Skin of body (tissue), 1 donor: ENCODE measurements at regions not wholly inside any gene's neighbourhood (a gene's known extent, or its start where the extent isn't known, plus 50 kb on each side); places are given as distances from the start of the nearest gene placed in this dataset.

Experiments used
- DNase-seq: peaks from one replicate; lab custom pipeline; 2025; lab: John Stamatoyannopoulos, UW

GRCh38 chr16:82248677-82249076 lies 78.7 kb upstream of the MPHOSPH6 start:
- no peak for DNase-seq

- DNase-seq = no peak
These were observed 78.1 kb upstream of the MPHOSPH6 start for GRCh38 chr16:82248012-82248656.

GRCh38 chr16:82242201-82242600 lies 72.2 kb upstream of the MPHOSPH6 start:
- DNase-seq = no peak

GRCh38 chr16:82241469-82242052 lies 71.5 kb upstream of the MPHOSPH6 start:
- no peak for DNase-seq

GRCh38 chr16:82240111-82240510 lies 70.1 kb upstream of the MPHOSPH6 start:
- DNase-seq = no peak

GRCh38 chr16:82236875-82237274 lies 66.9 kb upstream of the MPHOSPH6 start:
- no peak for DNase-seq

- no peak for DNase-seq
These were observed 66.4 kb upstream of the MPHOSPH6 start for GRCh38 chr16:82236415-82236814.

GRCh38 chr16:82232806-82233205 lies 62.8 kb upstream of the MPHOSPH6 start:
- DNase-seq = no peak

- DNase-seq = no peak
These were observed 61.2 kb upstream of the MPHOSPH6 start for GRCh38 chr16:82231008-82231787.

GRCh38 chr16:82229800-82230619 lies 60.0 kb upstream of the MPHOSPH6 start:
- no peak for DNase-seq

- no peak for DNase-seq
These were observed 56.3 kb upstream of the MPHOSPH6 start for GRCh38 chr16:82226327-82226726.

- no peak for DNase-seq
These were observed 54.8 kb upstream of the MPHOSPH6 start for GRCh38 chr16:82224821-82225220.

GRCh38 chr16:82220541-82220940 lies 50.5 kb upstream of the MPHOSPH6 start:
- DNase-seq = no peak
